ENCODE measurements at regions not wholly inside any gene's neighbourhood (a gene's known extent, or its start where the extent isn't known, plus 50 kb on each side); places are given as distances from the start of the nearest gene placed in this dataset.
"Not testable (repeated sequence)": the region's sequence is repeated elsewhere in the genome, so short reads cannot be mapped to it uniquely, and the experiment has no call there.

DNA sequence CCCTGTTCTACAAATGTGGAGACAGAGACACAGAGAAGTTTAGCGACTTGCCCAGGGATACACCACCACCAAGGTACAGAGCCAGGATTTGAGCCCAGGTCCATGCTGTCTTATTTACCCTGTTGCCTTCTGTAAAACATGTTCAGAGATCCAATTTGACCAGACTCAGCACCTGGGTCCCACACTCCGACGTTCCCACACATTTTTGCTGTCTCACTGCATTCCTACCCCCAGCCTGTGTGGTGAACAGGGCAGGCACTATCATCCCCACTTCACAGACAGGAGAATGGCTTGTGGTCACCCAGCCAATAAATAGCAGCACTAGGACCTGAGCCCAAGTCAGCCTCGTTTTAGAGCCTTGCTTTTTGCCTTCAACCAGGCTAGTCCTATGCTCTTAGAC is 102.8 kb downstream of the PJA1 start:
- no peak for DNase-seq (ENCODE audit: low read depth)

DNA sequence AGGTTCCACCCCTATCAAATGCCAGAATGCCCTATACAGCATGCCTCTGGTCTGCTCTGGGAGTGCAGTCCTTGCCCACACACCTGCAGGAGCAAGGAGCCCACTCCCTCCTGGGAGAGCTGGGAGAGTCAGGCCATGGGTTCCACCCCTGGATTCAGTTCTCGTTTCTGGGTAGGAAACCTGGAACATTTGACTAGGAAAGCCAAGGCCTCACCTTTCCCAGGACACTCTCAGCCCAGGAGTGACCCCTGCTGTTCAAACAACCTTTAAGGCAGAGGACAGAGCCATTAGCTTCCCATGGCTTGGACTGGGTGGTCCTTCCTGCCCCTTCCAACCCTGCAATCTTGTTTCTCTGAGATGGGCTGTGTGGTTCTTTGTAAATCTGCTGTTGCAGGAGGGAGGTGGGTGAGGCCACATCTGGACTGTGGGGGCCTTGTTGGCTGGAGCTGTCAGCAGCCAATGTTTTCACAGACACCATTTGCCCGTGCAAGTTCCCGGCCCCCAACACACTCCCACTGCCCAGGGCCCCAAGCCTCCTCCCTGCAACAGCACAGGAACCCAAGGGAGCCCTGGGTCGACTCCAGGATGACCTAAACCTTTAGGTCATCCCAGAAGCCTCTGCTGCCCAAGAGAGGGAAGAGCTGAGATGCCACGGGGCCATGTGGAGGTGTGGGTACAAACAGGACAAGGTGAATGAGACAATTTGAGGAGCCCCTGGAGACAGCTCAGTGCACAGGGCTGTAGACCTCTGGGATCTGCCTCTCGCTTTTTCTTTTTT is 104.4 kb downstream of the PJA1 start:
- no peak for DNase-seq (ENCODE audit: low read depth)

DNA sequence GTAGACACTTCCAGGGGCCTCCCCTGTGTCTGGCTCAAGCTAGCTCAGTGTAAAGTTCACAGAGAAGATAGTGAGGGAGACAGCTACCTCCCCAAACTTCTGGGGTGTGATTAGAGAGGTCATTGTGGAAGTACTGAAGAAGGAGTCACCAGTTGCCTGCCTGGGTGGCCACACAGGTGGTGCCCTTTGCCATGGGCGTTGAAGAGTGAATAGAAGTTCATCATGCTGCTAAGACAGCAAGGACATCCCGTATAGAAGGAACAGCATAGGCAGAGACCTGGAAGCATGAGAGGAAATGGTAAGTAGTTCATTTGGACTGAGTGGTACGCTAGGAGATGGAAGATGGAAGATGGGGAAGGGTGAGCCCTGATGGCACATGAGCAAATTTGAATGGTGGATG is 110.1 kb downstream of the PJA1 start:
- DNase-seq (ENCODE audit: low read depth), result no peak

GRCh38 chrX:69054497-69054896 is 110.8 kb downstream of the PJA1 start:
- not testable (repeated sequence) for DNase-seq (ENCODE audit: low read depth)

GRCh38 chrX:69051901-69052300 is 113.4 kb downstream of the PJA1 start:
- no peak for DNase-seq (ENCODE audit: low read depth)

DNA sequence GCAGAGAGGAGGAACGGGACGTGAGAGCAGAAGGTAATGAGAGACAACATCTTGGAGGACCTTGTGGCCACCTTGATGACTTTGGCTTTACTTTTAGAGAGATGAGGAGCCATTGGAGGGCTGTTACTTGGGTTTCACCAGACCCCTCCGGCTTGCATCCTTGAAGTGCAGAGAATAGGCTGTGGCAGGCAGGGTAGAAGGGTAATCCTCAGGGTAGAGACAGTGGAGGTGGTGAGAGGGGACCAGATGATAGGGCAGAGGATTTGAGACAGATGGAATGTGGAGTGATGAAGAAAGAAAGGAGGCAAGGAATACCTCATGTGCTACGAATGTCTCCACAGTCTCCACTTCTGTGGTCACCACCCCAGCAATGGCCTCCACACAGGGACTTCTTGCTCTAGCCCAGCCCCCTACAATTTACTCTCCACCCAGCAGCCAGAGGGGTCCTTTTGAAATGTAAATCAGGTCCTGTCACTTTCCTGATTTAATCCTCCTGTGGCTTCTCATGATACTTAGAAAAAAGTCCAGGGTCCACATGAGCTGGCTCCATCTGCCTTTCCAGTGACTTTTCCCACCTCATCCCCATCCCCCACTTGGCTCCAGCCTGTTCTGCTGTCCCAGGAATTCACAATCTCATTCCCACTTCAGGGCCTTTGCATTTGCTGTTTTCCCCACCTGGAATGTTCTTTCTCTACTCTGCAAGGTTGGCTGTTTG is 115.0 kb downstream of the PJA1 start:
- DNase-seq (ENCODE audit: low read depth), result no peak

DNA sequence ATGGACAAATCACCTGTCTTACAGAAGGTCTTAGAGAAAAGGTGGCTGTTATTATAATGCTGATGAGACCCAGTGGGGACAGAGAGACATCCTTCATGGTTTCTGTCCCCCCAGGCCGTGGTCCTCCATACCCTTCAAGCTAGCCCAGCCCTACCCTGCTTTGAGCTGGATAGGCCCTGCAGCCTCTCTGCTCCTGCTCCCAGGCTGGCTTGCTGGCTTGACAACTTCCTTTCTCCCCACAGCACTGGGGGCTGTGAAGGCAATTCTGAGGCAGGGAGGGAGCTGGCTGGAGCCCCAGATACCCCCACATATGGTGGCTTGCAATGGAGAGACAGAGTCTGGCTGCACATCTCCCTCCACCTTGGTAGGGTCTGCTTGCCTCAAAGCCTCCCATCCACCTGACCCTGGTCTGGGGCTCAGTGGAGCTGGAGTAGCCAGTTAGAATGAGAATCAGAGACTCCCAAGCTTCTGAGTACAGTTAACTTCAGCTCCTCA is 118.2 kb downstream of the PJA1 start:
- no peak for DNase-seq (ENCODE audit: low read depth)

DNA sequence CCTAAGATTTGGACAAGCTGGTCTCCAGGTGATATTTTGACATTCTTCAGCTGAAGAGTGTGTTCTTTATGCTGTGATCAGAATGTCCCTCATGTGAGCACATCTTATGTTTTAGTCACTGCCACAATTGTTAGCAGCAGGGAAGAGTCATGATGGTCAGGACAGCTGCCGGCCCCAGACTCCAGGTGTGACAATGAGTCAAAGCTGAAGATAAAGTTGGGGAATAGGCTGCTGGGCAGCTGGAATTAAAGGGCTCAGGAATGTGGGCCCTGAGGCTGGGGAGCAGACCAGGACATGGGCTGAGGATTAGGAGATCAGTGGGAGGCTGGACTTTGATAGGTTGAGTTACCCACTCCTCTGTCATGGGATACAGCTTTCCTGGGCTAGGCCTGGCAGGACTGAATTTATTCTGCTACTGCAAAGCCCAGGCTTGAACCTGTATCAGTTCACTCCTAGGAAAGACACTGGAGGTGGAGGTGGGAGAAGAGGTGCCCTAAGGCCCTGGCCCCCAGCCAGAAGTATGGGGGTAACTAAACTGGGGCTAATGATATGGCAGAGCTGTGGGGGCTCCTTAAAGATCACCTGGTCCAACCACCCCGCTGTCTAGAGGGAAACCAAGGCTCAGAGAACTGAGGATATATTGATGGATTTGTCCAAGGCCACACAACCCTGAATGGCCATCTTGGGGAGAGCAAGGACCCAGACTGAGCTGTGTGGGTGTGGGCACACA is 119.5 kb downstream of the PJA1 start:
- DNase-seq (ENCODE audit: low read depth), result no peak

- no peak for DNase-seq (ENCODE audit: low read depth)
These were observed 126.4 kb downstream of the PJA1 start for GRCh38 chrX:69038816-69039215.

GRCh38 chrX:69038188-69038587 is 127.1 kb downstream of the PJA1 start:
- DNase-seq (ENCODE audit: low read depth), result no peak

DNA sequence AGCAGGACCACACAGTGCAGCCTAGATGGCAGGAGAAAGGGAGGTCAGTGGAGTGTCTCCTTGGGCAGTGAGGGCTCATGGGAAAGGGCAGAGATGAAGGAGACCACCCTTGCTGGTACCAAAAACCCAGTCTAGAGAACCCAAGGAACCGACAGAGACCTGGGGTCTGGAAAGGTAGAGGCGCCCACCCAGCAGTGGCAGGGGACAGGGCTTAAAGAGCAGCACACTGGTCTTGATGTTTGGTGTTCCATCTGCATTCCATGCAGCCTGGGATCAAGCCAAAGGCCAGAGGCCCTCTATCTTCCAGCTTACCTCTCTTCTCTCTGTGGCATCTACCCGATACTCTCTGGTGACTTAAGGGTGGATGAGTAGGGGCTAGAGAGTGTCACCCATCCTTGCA is 127.5 kb downstream of the PJA1 start:
- DNase-seq (ENCODE audit: low read depth), result no peak

DNA sequence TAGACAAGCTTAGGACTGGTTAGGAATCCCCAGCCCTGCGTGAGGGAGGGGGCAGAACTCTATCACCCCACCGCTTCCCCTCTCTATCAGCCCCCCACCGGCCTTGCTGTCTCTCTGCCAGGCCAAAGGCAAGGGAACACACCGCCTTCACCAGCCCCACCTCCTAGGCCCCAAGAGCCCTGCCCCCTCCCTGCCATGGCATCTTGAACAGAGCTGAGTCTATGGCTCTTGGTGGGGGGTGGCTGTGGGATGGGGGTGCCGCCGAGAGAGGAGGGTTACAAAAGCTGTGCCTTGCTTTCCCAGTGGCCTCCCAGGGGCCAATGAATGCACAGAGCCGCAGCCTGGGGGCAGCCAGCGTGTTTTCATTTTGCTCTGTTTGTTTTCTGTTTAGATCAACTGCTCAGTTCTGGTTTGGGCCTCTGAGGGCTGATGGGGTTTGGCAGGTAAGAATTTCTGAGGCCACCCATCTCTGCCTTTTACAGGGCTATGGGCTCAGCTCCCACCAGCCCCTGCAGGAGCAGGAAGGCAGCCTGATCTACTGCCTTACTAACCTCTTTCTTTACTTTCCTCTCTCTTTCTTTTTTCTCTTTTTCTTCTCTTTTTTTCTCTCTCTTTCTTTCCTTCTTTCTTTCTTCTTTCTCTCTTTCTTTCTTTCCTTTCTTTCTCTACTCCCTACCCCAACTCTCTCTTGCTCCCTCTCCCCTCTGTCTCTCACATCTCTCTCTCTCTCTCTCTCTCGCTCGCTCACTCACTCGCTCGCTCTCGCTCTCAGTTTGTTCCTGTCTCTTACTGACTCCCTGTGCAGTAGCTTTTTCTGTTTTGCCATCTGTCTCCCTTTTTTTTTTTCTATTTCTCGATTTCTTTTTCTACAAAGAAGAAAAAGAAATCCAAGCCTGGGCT is 128.3 kb downstream of the PJA1 start:
- no peak for DNase-seq (ENCODE audit: low read depth)

- no peak for DNase-seq (ENCODE audit: low read depth)
These were observed 130.8 kb downstream of the PJA1 start for GRCh38 chrX:69034451-69034850.

DNA sequence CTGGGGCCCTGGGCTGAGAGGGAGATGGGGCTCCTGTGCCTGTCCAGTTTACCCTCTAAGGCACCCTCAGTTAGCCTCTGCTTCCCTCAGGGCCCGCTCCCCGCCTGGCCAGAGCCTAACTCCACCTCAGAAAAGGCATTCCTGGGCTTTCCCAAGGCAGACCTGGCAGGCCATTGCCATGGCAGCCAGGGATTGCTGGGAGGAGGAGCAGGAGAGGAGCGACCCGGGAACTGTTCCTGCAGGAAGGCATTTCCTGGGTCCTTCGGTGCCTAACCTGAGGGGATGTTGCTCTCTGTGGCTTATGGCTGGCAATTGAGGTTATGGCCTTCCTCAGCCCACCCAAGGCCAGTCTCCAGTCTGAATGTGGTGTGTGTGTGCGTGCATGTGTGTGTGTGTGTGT is 131.3 kb downstream of the PJA1 start:
- DNase-seq (ENCODE audit: low read depth), result no peak

GRCh38 chrX:69032601-69033000 is 132.7 kb downstream of the PJA1 start:
- DNase-seq (ENCODE audit: low read depth), result no peak

DNA sequence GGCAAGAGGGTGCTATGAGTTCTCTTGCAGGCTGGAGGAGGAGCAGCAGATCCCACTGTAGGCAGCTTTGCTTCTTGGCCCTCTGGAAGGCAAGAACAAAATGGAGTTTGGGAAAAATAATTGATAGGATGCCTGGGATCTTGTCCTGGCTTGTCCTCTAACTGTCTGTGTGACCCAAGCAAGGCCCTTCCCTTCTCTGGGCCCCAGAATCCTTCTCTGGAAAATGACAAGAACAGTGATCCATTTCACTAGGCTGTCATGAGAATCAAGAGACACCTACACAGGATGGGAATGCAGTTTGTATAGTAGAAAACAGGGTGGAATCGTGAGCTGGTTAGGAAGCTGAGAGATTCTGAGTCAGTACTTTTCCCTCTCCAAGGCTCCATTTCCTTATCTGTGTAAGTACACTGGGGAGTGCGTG is 133.3 kb downstream of the PJA1 start:
- no peak for DNase-seq (ENCODE audit: low read depth)

DNA sequence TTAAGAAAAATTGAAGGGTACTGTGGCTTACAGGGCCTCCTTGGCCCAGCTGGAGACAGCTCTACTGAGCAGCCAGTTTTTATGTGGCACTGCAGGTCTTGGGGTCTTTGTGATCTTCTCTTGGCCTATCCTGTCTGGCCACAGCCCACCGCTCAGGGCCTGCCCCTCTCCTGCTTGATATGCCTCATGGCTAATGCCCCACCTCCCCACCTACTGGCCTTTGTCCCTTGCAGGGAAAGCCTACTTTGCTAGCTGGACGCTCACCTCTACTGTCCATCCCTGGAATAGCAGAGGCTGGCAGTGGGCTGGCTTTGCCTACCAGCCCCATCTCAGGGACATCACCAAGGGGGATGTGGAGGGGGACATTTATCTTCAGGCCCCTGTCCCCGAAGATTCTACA is 134.1 kb downstream of the PJA1 start:
- DNase-seq (ENCODE audit: low read depth), result no peak

GRCh38 chrX:69029771-69030170 is 135.5 kb downstream of the PJA1 start:
- DNase-seq (ENCODE audit: low read depth), result no peak

- no peak for DNase-seq (ENCODE audit: low read depth)
These were observed 136.5 kb downstream of the PJA1 start for GRCh38 chrX:69028761-69029120.

- DNase-seq (ENCODE audit: low read depth), result no peak
These were observed 137.1 kb downstream of the PJA1 start for GRCh38 chrX:69028006-69028760.
